Neural cell (in vitro differentiated cells): ENCODE measurements at regions not wholly inside any gene's neighbourhood (a gene's known extent, or its start where the extent isn't known, plus 50 kb on each side); places are given as distances from the start of the nearest gene placed in this dataset.

Experiments used
- H2AFZ ChIP-seq: fragments of 200-600, 300-800 bp; sonication (generic), shearing (Covaris generic); 2 replicates; pipeline ENCODE4 v1.6.0; 2014; ENCODE audit warnings: low read depth, mild to moderate bottlenecking, antibody characterized with exemption, low read length, moderate library complexity
- H3F3A ChIP-seq: fragments of 200-600 bp; shearing (Covaris generic); 2 replicates; pipeline ENCODE4 v1.6.1; 2016; ENCODE audit warnings: mild to moderate bottlenecking, moderate library complexity, mixed read lengths, antibody characterized with exemption, low read length; ENCODE audit not compliant: insufficient read depth, poor library complexity, severe bottlenecking
- H3K27ac ChIP-seq: fragments of 200-600, 300-800 bp; sonication (generic), shearing (Covaris generic); 2 replicates; pipeline ENCODE4 v1.5.1; 2014; ENCODE audit warnings: mild to moderate bottlenecking, low read length, moderate library complexity
- H3K27me3 ChIP-seq: fragments of 300-800, 200-600 bp; sonication (generic), shearing (Covaris generic); 2 replicates; pipeline ENCODE4 v1.6.0; 2014; ENCODE audit warnings: mild to moderate bottlenecking, low read depth, low read length, moderate library complexity; ENCODE audit not compliant: insufficient read depth
- H3K36me3 ChIP-seq: fragments of 300-800, 200-600 bp; sonication (generic), shearing (Covaris generic); 2 replicates; pipeline ENCODE4 v1.5.1; 2014; ENCODE audit warnings: mild to moderate bottlenecking, antibody characterized with exemption, low read length, moderate library complexity; ENCODE audit not compliant: insufficient read depth
- H3K4me2 ChIP-seq: fragments of 300-800, 200-600 bp; sonication (generic), shearing (Covaris generic); 2 replicates; pipeline ENCODE4 v1.6.0; 2014; ENCODE audit warnings: mild to moderate bottlenecking, low read length
- H3K4me3 ChIP-seq: fragments of 300-800, 200-600 bp; sonication (generic), shearing (Covaris generic); 2 replicates; pipeline ENCODE4 v1.5.1; 2014; ENCODE audit warnings: mild to moderate bottlenecking, low read length, moderate library complexity
- H3K79me2 ChIP-seq: fragments of 200-600 bp; shearing (Covaris generic); replicated peaks from 2 replicates; pipeline ENCODE4 v1.6.0; 2014; ENCODE audit warnings: mild to moderate bottlenecking, low read length, moderate library complexity; ENCODE audit not compliant: insufficient read depth
- H3K9ac ChIP-seq: fragments of 300-800, 200-600 bp; sonication (generic), shearing (Covaris generic); 2 replicates; pipeline ENCODE4 v1.6.1; 2016; ENCODE audit warnings: mild to moderate bottlenecking, low read length, mixed read lengths
- H3K9me2 ChIP-seq: fragments of 200-600 bp; shearing (Covaris generic); 2 replicates; pipeline ENCODE4 v1.6.1; 2016; ENCODE audit warnings: mild to moderate bottlenecking, low read length, mixed read lengths; ENCODE audit not compliant: insufficient read depth
- H3K9me3 ChIP-seq: fragments of 200-600, 300-800 bp; sonication (generic), shearing (Covaris generic); 2 replicates; pipeline ENCODE4 v1.6.1; 2016; ENCODE audit warnings: mild to moderate bottlenecking, mixed run types, low read length, moderate library complexity, mixed read lengths
- H4K20me1 ChIP-seq: fragments of 200-600 bp; shearing (Covaris generic); 2 replicates; pipeline ENCODE4 v1.6.1; 2016; ENCODE audit warnings: mild to moderate bottlenecking, mixed run types; ENCODE audit not compliant: insufficient read depth
- CTCF ChIP-seq: fragments of 450-650 bp; IDR thresholded peaks from 2 replicates; pipeline ENCODE4 v1.5.1; 2014; ENCODE audit warnings: antibody characterized with exemption, mild to moderate bottlenecking, moderate library complexity; ENCODE audit not compliant: poor library complexity, severe bottlenecking
- EP300 ChIP-seq: fragments of 450-650 bp; conservative IDR thresholded peaks from 2 replicates; pipeline ENCODE4 v1.6.1; 2014; ENCODE audit warnings: antibody characterized with exemption, mild to moderate bottlenecking, moderate library complexity; ENCODE audit not compliant: poor library complexity, severe bottlenecking
- EZH2 ChIP-seq: fragments of 200-600, 300-800 bp; shearing (Covaris generic), sonication (generic); IDR thresholded peaks from 2 replicates; pipeline ENCODE4 v1.6.1; 2014; ENCODE audit warnings: antibody characterized with exemption, low read length, borderline replicate concordance, mild to moderate bottlenecking; ENCODE audit not compliant: insufficient read depth, poor library complexity, severe bottlenecking
- MXI1 ChIP-seq: fragments of 450-650 bp; conservative IDR thresholded peaks from 2 replicates; pipeline ENCODE4 v1.6.1; 2014; ENCODE audit warnings: antibody characterized with exemption, mild to moderate bottlenecking; ENCODE audit not compliant: poor library complexity, severe bottlenecking
- POLR2AphosphoS5 ChIP-seq: IDR thresholded peaks from 2 replicates; pipeline ENCODE4 v1.6.1; 2012
- RAD21 ChIP-seq: fragments of 450-650 bp; conservative IDR thresholded peaks from 2 replicates; pipeline ENCODE4 v1.6.1; 2014; ENCODE audit warnings: antibody characterized with exemption, mild to moderate bottlenecking, moderate library complexity
- REST ChIP-seq: IDR thresholded peaks from 2 replicates; pipeline ENCODE4 v1.6.1; 2012; ENCODE audit warnings: borderline replicate concordance
- SMC3 ChIP-seq: fragments of 450-650 bp; conservative IDR thresholded peaks from 2 replicates; pipeline ENCODE4 v1.6.1; 2014; ENCODE audit warnings: antibody characterized with exemption, mild to moderate bottlenecking, moderate library complexity; ENCODE audit not compliant: poor library complexity
- TAF1 ChIP-seq: IDR thresholded peaks from 2 replicates; pipeline ENCODE4 v1.6.1; 2012; ENCODE audit warnings: low read depth

- H3F3A ChIP-seq: no peaks in the 10 kb centered on the region
- H3K79me2 ChIP-seq: no peaks in the 10 kb centered on the region
- no peaks in the 10 kb centered on the region for H3K9me3 ChIP-seq
- no peaks in the 10 kb centered on the region for H3K9me2 ChIP-seq
- H3K27ac ChIP-seq: no peak overlapping the region
- H4K20me1 ChIP-seq: no peaks in the 10 kb centered on the region
- no peaks in the 10 kb centered on the region for H3K36me3 ChIP-seq
- H3K9ac ChIP-seq: no peak overlapping the region
- H3K4me2 ChIP-seq: no peak overlapping the region
- no peaks in the 10 kb centered on the region for H3K27me3 ChIP-seq
- no peak overlapping the region for H2AFZ ChIP-seq
- TF ChIP-seq CTCF: no peak
- TF ChIP-seq MXI1: no peak
- H3K4me3 ChIP-seq: no peak overlapping the region
Measured at GRCh38 chr4:10958226-10958856, 273.8 kb upstream of the CLNK start.

GRCh38 chr4:10951306-10951705 is 266.7 kb upstream of the CLNK start:
- Histone ChIP-seq H3K9me2 (no peaks in the 10 kb centered on the region), H3K36me3 (no peaks in the 10 kb centered on the region), H3K27me3 (no peaks in the 10 kb centered on the region), H3K9ac (no peak overlapping the region), H3K9me3 (no peaks in the 10 kb centered on the region), H3K79me2 (no peaks in the 10 kb centered on the region), H3K27ac (no peak overlapping the region), H3K4me2 (no peak overlapping the region), H3F3A (no peaks in the 10 kb centered on the region), H4K20me1 (no peaks in the 10 kb centered on the region), H3K4me3 (no peak overlapping the region), H2AFZ (no peak overlapping the region)
- TF ChIP-seq TAF1: no peak
- TF ChIP-seq RAD21: no peak
- TF ChIP-seq REST: no peak
- TF ChIP-seq MXI1: no peak
- TF ChIP-seq POLR2AphosphoS5: no peak
- no peak for TF ChIP-seq EZH2
- TF ChIP-seq SMC3: no peak
- no peak for TF ChIP-seq EP300
